Skeletal muscle tissue (tissue), 3 donors: ENCODE measurements at regions not wholly inside any gene's neighbourhood (a gene's known extent, or its start where the extent isn't known, plus 50 kb on each side); places are given as distances from the start of the nearest gene placed in this dataset.

Experiments
- H3K27ac ChIP-seq: one replicate; pipeline ENCODE4 v1.7.0; 2013; ENCODE audit warnings: mild to moderate bottlenecking, low read depth, low read length, inconsistent platforms
- H3K27me3 ChIP-seq, 3 donors: one replicate each; pipeline ENCODE4 v1.7.0; 2013; ENCODE audit warnings: low read length in 3 of 3; ENCODE audit not compliant: control insufficient read depth in 3 of 3, insufficient read depth in 3 of 3
- H3K36me3 ChIP-seq, 3 donors: one replicate each; pipeline ENCODE4 v1.7.0; 2013; ENCODE audit warnings: low read length in 3 of 3; ENCODE audit not compliant: control insufficient read depth in 3 of 3, insufficient read depth in 3 of 3
- H3K4me1 ChIP-seq, 3 donors: one replicate each; pipeline ENCODE4 v1.7.0; 2013; ENCODE audit warnings: low read length in 3 of 3, mild to moderate bottlenecking in 3 of 3; ENCODE audit not compliant: control insufficient read depth in 3 of 3, insufficient read depth in 3 of 3
- H3K4me3 ChIP-seq, 3 donors: one replicate each; pipeline ENCODE4 v1.7.0; 2013; ENCODE audit warnings: low read length in 3 of 3
- H3K9ac ChIP-seq, 3 donors: one replicate each; pipeline ENCODE4 v1.7.0; 2013; ENCODE audit warnings: low read length in 3 of 3, mild to moderate bottlenecking in 3 of 3, moderate library complexity in 2 of 3, low read depth in 1 of 3
- H3K9me3 ChIP-seq, 3 donors: one replicate each; pipeline ENCODE4 v1.7.0; 2013; ENCODE audit warnings: low read length in 3 of 3; ENCODE audit not compliant: control insufficient read depth in 3 of 3
- donor health status: Osteomylitis.

GRCh38 chr10:20972925-20973324 lies 75.8 kb upstream of the NEBL start:
- Histone ChIP-seq H3K4me3 (no peak overlapping the region), H3K36me3 (no peaks in the 10 kb centered on the region), H3K9me3 (no peaks in the 10 kb centered on the region), H3K9ac (no peak overlapping the region), H3K27me3 (no peaks in the 10 kb centered on the region), H3K4me1 (no peaks in the 10 kb centered on the region), H3K27ac (no peak overlapping the region)

- H3K4me3 ChIP-seq, result no peak overlapping the region
- H3K27ac ChIP-seq, result no peak overlapping the region
- no peak overlapping the region for H3K9ac ChIP-seq
- no peaks in the 10 kb centered on the region for H3K9me3 ChIP-seq
- H3K4me1 ChIP-seq, result no peaks in the 10 kb centered on the region
- no peaks in the 10 kb centered on the region for H3K36me3 ChIP-seq
- no peaks in the 10 kb centered on the region for H3K27me3 ChIP-seq
Observed at GRCh38 chr10:20971901-20972300, 74.8 kb upstream of the NEBL start.

GRCh38 chr10:20970708-20971107 lies 73.6 kb upstream of the NEBL start:
- no peak overlapping the region for H3K9ac ChIP-seq
- no peak overlapping the region for H3K4me3 ChIP-seq
- H3K27ac ChIP-seq, result no peak overlapping the region
- no peaks in the 10 kb centered on the region for H3K36me3 ChIP-seq
- no peaks in the 10 kb centered on the region for H3K9me3 ChIP-seq
- no peaks in the 10 kb centered on the region for H3K4me1 ChIP-seq
- H3K27me3 ChIP-seq, result no peaks in the 10 kb centered on the region

- no peaks in the 10 kb centered on the region for H3K36me3 ChIP-seq
- H3K4me3 ChIP-seq, result no peak overlapping the region
- H3K9me3 ChIP-seq, result no peaks in the 10 kb centered on the region
- H3K27ac ChIP-seq, result no peak overlapping the region
- H3K9ac ChIP-seq, result no peak overlapping the region
- H3K27me3 ChIP-seq, result no peaks in the 10 kb centered on the region
- H3K4me1 ChIP-seq, result no peaks in the 10 kb centered on the region
Observed at GRCh38 chr10:20970044-20970443, 72.9 kb upstream of the NEBL start.

- no peaks in the 10 kb centered on the region for H3K4me1 ChIP-seq
- no peak overlapping the region for H3K9ac ChIP-seq
- no peak overlapping the region for H3K4me3 ChIP-seq
- H3K27me3 ChIP-seq, result no peaks in the 10 kb centered on the region
- no peak overlapping the region for H3K27ac ChIP-seq
- H3K36me3 ChIP-seq, result no peaks in the 10 kb centered on the region
- H3K9me3 ChIP-seq, result peaks cover 0 to 2% (median 0%) of the 10 kb centered on the region in 3 donors
Observed at GRCh38 chr10:20966426-20966825, 69.3 kb upstream of the NEBL start.

GRCh38 chr10:20963721-20964595 lies 66.8 kb upstream of the NEBL start:
- no peak overlapping the region for H3K4me3 ChIP-seq
- no peaks in the 10 kb centered on the region for H3K36me3 ChIP-seq
- no peak overlapping the region for H3K27ac ChIP-seq
- no peaks in the 10 kb centered on the region for H3K27me3 ChIP-seq
- no peak overlapping the region for H3K9ac ChIP-seq
- peaks cover 0 to 2% (median 0%) of the 10 kb centered on the region in 3 donors for H3K9me3 ChIP-seq
- no peaks in the 10 kb centered on the region for H3K4me1 ChIP-seq

GRCh38 chr10:20963056-20963455 lies 65.9 kb upstream of the NEBL start:
- Histone ChIP-seq H3K36me3 (no peaks in the 10 kb centered on the region), H3K27me3 (no peaks in the 10 kb centered on the region), H3K9ac (no peak overlapping the region), H3K4me3 (no peak overlapping the region), H3K4me1 (no peaks in the 10 kb centered on the region), H3K9me3 (peaks cover 0 to 2% (median 0%) of the 10 kb centered on the region in 3 donors), H3K27ac (no peak overlapping the region)

- Histone ChIP-seq H3K9ac (no peak overlapping the region), H3K4me3 (no peak overlapping the region), H3K27me3 (no peaks in the 10 kb centered on the region), H3K36me3 (no peaks in the 10 kb centered on the region), H3K27ac (no peak overlapping the region), H3K4me1 (no peaks in the 10 kb centered on the region), H3K9me3 (peaks cover 0 to 2% (median 0%) of the 10 kb centered on the region in 3 donors)
Observed at GRCh38 chr10:20962165-20962564, 65.1 kb upstream of the NEBL start.

GRCh38 chr10:20959242-20959641 lies 62.1 kb upstream of the NEBL start:
- Histone ChIP-seq H3K36me3 (no peaks in the 10 kb centered on the region), H3K9ac (no peak overlapping the region), H3K4me3 (no peak overlapping the region), H3K27me3 (no peaks in the 10 kb centered on the region), H3K27ac (no peak overlapping the region), H3K4me1 (no peaks in the 10 kb centered on the region), H3K9me3 (no peaks in the 10 kb centered on the region)

- no peaks in the 10 kb centered on the region for H3K27me3 ChIP-seq
- H3K9ac ChIP-seq, result no peak overlapping the region
- no peak overlapping the region for H3K27ac ChIP-seq
- H3K9me3 ChIP-seq, result no peaks in the 10 kb centered on the region
- no peaks in the 10 kb centered on the region for H3K36me3 ChIP-seq
- no peak overlapping the region for H3K4me3 ChIP-seq
- no peaks in the 10 kb centered on the region for H3K4me1 ChIP-seq
Observed at GRCh38 chr10:20958764-20959163, 61.7 kb upstream of the NEBL start.
